Activated T-helper 17 cell treated with anti-CD3 and anti-CD28 coated beads, Interleukin-2, amount 50 U/mL, for 72 hours (primary cell): ENCODE measurements at regions not wholly inside any gene's neighbourhood (a gene's known extent, or its start where the extent isn't known, plus 50 kb on each side); places are given as distances from the start of the nearest gene placed in this dataset.
"Not testable (repeated sequence)": the region's sequence is repeated elsewhere in the genome, so short reads cannot be mapped to it uniquely, and the experiment has no call there.

Source experiments
- ATAC-seq: fragments of 150-1000 bp; cut with Tn5 transposase; replicated peaks from 2 replicates; pipeline ENCODE4 v1.10.0; 2021; ENCODE audit warnings: mild to moderate bottlenecking, moderate library complexity
- H3K27ac Mint-ChIP-seq: one replicate; pipeline ENCODE4 v1.8.0; 2022; ENCODE audit warnings: mixed read lengths
- H3K27me3 Mint-ChIP-seq: one replicate; pipeline ENCODE4 v1.8.0; 2022; ENCODE audit warnings: mixed read lengths
- H3K36me3 Mint-ChIP-seq: one replicate; pipeline ENCODE4 v1.8.0; 2022; ENCODE audit warnings: low read depth, mild to moderate bottlenecking, mixed read lengths
- H3K4me1 Mint-ChIP-seq: one replicate; pipeline ENCODE4 v1.8.0; 2022; ENCODE audit warnings: mixed read lengths
- H3K4me3 Mint-ChIP-seq: one replicate; pipeline ENCODE4 v1.8.0; 2022; ENCODE audit warnings: mild to moderate bottlenecking, mixed read lengths
- H3K9me3 Mint-ChIP-seq: one replicate; pipeline ENCODE4 v1.8.0; 2022; ENCODE audit warnings: mixed read lengths

DNA sequence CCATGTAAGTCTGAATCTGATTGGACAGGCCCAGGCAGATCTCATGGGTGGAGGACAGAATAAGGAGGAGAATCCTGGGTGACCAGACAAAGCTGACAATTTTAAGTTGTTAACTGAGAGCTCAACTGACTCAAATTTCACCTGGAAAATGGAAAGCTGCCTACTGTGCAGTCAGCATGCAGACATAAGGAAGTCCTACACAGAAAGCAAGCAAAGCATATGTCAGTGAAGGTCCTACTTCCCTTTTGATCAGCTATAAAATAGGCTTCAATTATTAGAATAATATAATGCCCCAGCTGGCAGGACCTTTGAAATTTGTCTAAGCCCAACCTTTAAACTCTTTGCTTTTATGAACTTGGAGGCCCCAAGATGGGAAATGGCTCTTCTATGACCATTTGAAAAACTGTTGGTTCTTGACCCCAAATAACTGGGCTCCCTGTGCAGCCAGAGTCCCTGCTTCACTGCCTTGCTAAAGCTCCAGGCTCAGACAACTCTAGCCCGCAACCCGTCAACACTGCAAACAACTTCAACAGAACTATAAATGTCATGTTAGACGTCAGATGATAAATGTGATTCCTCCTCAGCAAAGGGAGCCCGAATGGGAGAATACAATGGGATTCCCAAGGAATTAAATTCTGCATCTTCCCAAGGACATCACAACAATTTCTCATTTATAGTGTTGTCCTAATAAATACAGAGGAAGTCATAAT is 118.9 kb upstream of the ADRA1B start:
- Mint-ChIP-seq H3K4me1 (no peaks in the 10 kb centered on the region), H3K27me3 (peaks cover 9% of the 10 kb centered on the region), H3K9me3 (no peaks in the 10 kb centered on the region), H3K36me3 (no peaks in the 10 kb centered on the region), H3K27ac (no peak overlapping the region), H3K4me3 (no peak overlapping the region)
- ATAC-seq: no peak

DNA sequence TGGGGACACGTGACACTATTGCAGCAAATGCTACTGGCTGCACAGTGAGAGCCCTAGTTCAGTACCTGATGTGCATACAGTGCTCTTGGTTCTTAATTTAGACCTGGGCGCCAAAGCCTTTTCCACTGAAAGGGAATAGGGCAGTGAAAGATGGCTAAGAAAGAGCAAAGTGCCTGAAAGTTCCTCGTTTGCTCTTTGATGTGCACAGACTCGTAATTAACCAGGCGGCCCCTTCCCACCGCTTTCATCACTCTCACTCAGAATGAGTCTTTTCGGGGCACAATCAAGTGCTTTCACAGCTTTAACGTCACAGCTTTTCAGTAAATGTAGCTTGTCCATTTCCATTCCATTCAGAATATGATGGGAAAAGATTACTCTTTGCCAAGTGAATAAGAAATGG is 116.6 kb upstream of the ADRA1B start:
- no peak for ATAC-seq
- no peaks in the 10 kb centered on the region for H3K4me1 Mint-ChIP-seq
- peaks cover 22% of the 10 kb centered on the region for H3K27me3 Mint-ChIP-seq
- H3K36me3 Mint-ChIP-seq: no peaks in the 10 kb centered on the region
- no peak overlapping the region for H3K4me3 Mint-ChIP-seq
- no peak overlapping the region for H3K27ac Mint-ChIP-seq
- H3K9me3 Mint-ChIP-seq: no peaks in the 10 kb centered on the region

DNA sequence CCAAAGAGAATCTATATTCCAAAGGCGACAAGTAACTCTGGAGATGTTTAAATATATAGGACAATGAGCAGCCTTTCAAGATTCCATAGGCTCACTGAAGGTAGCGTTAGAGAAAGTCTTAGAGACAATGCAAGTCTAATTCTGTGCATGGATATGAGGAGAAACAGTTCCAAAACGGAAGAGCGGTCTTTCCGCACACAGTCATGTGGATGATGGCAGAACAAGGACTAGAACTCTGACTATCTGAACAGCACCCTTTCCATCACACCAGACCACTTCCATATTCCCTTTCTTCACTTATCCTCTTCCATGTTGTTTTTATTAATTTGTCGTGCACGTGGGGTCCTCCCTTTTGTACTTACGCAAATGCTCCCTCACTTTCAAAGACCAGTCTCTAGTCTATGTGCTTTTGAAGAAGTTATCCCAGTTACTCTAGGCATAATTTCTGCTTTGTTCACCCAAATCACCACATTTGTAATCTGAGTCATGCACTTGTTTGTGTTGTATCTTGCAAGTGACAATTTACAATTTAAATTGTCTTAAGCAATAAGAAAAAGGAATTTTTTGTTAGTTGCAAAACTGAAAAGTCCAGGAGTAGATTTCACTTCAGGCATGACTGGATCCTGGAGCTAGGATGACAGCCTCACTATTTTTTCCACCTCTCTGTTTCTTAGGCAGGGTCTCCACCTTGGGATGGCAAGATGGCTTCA is 116.0 kb upstream of the ADRA1B start:
- no peak overlapping the region for H3K4me3 Mint-ChIP-seq
- no peaks in the 10 kb centered on the region for H3K36me3 Mint-ChIP-seq
- no peak for ATAC-seq
- H3K4me1 Mint-ChIP-seq: no peaks in the 10 kb centered on the region
- no peaks in the 10 kb centered on the region for H3K9me3 Mint-ChIP-seq
- H3K27ac Mint-ChIP-seq: no peak overlapping the region
- H3K27me3 Mint-ChIP-seq: peaks cover 26% of the 10 kb centered on the region

- no peaks in the 10 kb centered on the region for H3K36me3 Mint-ChIP-seq
- no peaks in the 10 kb centered on the region for H3K9me3 Mint-ChIP-seq
- no peaks in the 10 kb centered on the region for H3K4me1 Mint-ChIP-seq
- no peak overlapping the region for H3K4me3 Mint-ChIP-seq
- no peak overlapping the region for H3K27ac Mint-ChIP-seq
- no peak for ATAC-seq
- H3K27me3 Mint-ChIP-seq: peaks cover 26% of the 10 kb centered on the region
These were observed 115.0 kb upstream of the ADRA1B start for GRCh38 chr5:159801303-159801702.

DNA sequence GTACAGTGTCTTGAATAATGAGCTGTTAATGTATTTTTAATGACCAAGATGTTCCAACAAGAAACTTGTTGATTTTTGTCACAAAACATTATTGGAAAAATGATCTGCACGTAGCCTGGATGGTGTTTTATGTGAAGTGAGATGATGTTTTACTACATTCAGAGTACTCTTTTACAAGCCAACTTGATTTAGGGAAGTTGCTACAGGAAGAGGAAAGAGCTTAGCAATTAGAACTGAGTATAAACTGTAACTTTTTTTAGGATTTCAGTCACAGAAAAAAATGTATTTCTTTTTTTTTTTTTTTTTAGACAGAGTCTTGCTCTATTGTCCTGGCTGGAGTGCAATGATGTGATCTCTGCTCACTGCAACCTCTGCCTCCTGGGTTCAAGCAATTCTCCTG is 113.6 kb upstream of the ADRA1B start:
- Mint-ChIP-seq H3K36me3 (no peaks in the 10 kb centered on the region), H3K27me3 (peaks cover 29% of the 10 kb centered on the region)

DNA sequence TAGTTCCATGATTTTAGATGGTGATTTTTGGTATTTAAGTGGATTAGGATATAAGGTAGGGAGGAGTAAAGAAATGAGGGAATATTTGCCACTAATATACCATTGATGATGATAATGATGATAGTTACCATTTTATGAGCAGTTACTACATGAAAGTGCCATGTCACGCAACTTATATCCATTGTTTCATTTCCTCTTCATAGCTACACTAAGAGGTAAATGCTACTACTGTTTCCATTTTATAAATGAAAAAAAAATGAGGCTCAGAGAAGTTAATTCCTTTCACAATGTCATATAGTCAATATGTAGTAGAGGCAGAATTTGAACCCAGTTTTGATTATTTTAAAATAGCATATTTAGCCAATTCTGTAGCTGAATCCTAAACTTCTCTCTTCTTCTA is 112.2 kb upstream of the ADRA1B start:
- Mint-ChIP-seq H3K27ac (no peak overlapping the region), H3K36me3 (no peaks in the 10 kb centered on the region), H3K4me1 (no peaks in the 10 kb centered on the region), H3K27me3 (peaks cover 29% of the 10 kb centered on the region), H3K4me3 (no peak overlapping the region), H3K9me3 (no peaks in the 10 kb centered on the region)
- no peak for ATAC-seq

More for the DNA sequence above, 113.6 kb upstream of the ADRA1B start:
- no peak overlapping the region for H3K4me3 Mint-ChIP-seq
- H3K4me1 Mint-ChIP-seq: no peaks in the 10 kb centered on the region
- no peak overlapping the region for H3K27ac Mint-ChIP-seq
- ATAC-seq: no peak
- H3K9me3 Mint-ChIP-seq: no peaks in the 10 kb centered on the region

- no peaks in the 10 kb centered on the region for H3K4me1 Mint-ChIP-seq
- no peaks in the 10 kb centered on the region for H3K36me3 Mint-ChIP-seq
- no peak overlapping the region for H3K4me3 Mint-ChIP-seq
- ATAC-seq: no peak
- no peaks in the 10 kb centered on the region for H3K9me3 Mint-ChIP-seq
- no peak overlapping the region for H3K27ac Mint-ChIP-seq
- H3K27me3 Mint-ChIP-seq: peaks cover 28% of the 10 kb centered on the region
These were observed 111.3 kb upstream of the ADRA1B start for GRCh38 chr5:159805021-159805420.

- not testable (repeated sequence) for H3K27ac Mint-ChIP-seq, ATAC-seq, H3K4me1 Mint-ChIP-seq, H3K4me3 Mint-ChIP-seq, H3K9me3 Mint-ChIP-seq, H3K36me3 Mint-ChIP-seq
- peaks cover 19% of the 10 kb centered on the region for H3K27me3 Mint-ChIP-seq
These were observed 109.1 kb upstream of the ADRA1B start for GRCh38 chr5:159807135-159807534.

- H3K27ac Mint-ChIP-seq: no peak overlapping the region
- H3K9me3 Mint-ChIP-seq: no peaks in the 10 kb centered on the region
- H3K36me3 Mint-ChIP-seq: no peaks in the 10 kb centered on the region
- peaks cover 18% of the 10 kb centered on the region for H3K27me3 Mint-ChIP-seq
- ATAC-seq: no peak
- no peaks in the 10 kb centered on the region for H3K4me1 Mint-ChIP-seq
- no peak overlapping the region for H3K4me3 Mint-ChIP-seq
These were observed 108.7 kb upstream of the ADRA1B start for GRCh38 chr5:159807586-159807985.

GRCh38 chr5:159811712-159812111 is 104.6 kb upstream of the ADRA1B start:
- Mint-ChIP-seq H3K27me3 (peaks cover 6% of the 10 kb centered on the region), H3K36me3 (no peaks in the 10 kb centered on the region), H3K27ac (no peak overlapping the region), H3K4me3 (no peak overlapping the region), H3K9me3 (no peaks in the 10 kb centered on the region), H3K4me1 (peaks cover 4% of the 10 kb centered on the region)
- no peak for ATAC-seq

- not testable (repeated sequence) for ATAC-seq, H3K4me3 Mint-ChIP-seq, H3K36me3 Mint-ChIP-seq, H3K9me3 Mint-ChIP-seq, H3K27me3 Mint-ChIP-seq, H3K27ac Mint-ChIP-seq, H3K4me1 Mint-ChIP-seq
These were observed 103.5 kb upstream of the ADRA1B start for GRCh38 chr5:159812759-159813158.

- Mint-ChIP-seq H3K27me3 (peaks cover 8% of the 10 kb centered on the region), H3K27ac (no peak overlapping the region), H3K4me1 (peaks cover 4% of the 10 kb centered on the region), H3K9me3 (no peaks in the 10 kb centered on the region), H3K4me3 (no peak overlapping the region), H3K36me3 (no peaks in the 10 kb centered on the region)
- ATAC-seq: peak; percentile 43
These were observed 102.1 kb upstream of the ADRA1B start for GRCh38 chr5:159814222-159814621.

DNA sequence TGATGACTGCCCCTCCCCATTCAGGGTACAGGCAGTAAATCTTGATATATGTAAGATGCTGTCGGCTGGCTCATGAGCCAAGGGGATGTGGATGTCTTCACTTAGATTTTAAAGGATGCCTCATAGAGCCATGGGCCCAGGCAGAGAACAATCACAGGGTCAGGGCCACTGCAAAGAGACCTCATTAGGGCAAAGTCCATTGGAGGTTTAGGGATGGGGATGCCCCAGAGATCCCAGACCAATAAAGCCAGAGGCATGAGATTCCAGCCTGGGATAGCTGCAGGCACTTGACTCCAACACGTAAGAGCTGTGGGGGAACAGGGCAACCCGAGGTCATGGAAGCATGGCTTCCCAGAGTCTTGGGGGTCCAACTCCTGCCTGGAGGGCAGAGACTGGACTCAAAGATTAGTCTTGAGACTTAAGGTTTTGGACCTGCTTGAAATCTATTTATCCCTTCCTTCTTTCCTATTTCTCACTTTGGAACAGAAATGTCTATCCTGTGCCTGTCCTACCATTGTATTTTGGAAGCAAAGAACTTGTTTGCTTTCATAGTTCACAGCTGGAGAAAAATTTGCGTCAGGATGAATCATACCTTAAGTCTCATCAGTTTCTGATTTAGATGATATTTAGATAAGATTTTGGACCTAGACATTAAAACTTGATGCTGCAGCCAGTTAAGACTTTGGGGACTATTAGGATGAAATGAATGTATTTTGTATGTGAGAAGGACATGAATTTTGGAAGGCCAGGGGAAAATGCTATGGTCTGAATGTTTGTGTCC is 101.3 kb upstream of the ADRA1B start:
- ATAC-seq: no peak
- Mint-ChIP-seq H3K9me3 (no peaks in the 10 kb centered on the region), H3K27me3 (peaks cover 8% of the 10 kb centered on the region), H3K36me3 (no peaks in the 10 kb centered on the region), H3K4me3 (no peak overlapping the region), H3K27ac (no peak overlapping the region), H3K4me1 (peaks cover 4% of the 10 kb centered on the region)

DNA sequence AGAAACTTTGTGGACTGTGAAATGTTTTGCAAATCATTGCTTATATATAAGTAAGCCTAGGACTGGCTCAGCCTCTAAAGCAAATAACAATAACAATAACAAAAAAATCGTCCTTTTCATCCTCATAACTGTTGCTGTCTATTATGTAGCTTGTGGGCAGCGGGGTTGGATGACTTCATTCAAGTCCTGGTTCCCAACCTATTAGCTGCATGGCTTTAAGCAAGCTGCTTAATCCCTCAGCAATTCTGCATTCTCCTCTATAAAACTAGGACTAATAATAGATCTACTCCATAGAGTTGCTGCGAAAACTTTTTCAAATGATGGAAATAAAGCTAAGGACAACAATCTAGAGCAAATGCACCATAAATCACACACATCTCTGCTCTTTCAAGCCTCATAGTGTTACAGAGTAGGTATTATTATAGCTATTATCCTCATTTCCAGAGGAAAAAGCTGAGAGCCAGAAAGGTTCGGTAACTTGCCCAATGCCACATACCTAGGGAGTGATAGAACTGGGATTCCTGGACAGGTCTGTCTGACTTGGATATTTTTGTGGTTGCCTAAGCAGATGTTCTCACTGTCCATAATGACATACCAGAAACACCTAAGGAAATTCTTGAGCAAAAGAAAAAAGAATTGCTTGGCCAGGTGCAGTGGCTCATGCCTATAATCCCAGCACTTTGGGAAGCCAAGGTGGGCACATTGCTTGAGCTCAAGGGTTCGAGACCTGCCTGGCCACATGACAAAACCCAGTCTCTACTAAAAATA is 98.8 kb upstream of the ADRA1B start:
- Mint-ChIP-seq H3K9me3 (no peaks in the 10 kb centered on the region), H3K27ac (no peak overlapping the region), H3K4me3 (no peak overlapping the region), H3K36me3 (no peaks in the 10 kb centered on the region), H3K4me1 (peaks cover 4% of the 10 kb centered on the region), H3K27me3 (peaks cover 19% of the 10 kb centered on the region)
- no peak for ATAC-seq
